Transverse colon (tissue), 4 donors: ENCODE measurements at regions not wholly inside any gene's neighbourhood (a gene's known extent, or its start where the extent isn't known, plus 50 kb on each side); places are given as distances from the start of the nearest gene placed in this dataset.

ENCODE experiments used
- EP300 ChIP-seq: sonication (generic); formaldehyde crosslinking; IDR thresholded peaks from one replicate; pipeline ENCODE4 v1.6.1; 2017; ENCODE audit warnings: antibody characterized with exemption, low read depth
- POLR2A ChIP-seq: fragments of 450-650 bp; IDR thresholded peaks from one replicate; pipeline ENCODE4 v1.6.1; 2016; ENCODE audit warnings: antibody characterized with exemption, mild to moderate bottlenecking, moderate library complexity
- POLR2AphosphoS5 ChIP-seq, 3 donors: sonication (generic); formaldehyde crosslinking; IDR thresholded peaks; one replicate each; pipeline ENCODE4 v1.6.1; 2016; ENCODE audit warnings: antibody characterized with exemption in 3 of 3
- TF ChIP-seq, protein P1 (sequence below), 5 experiments: fragments of 200-600 bp in 3 of 5; fragments of 450-650 bp in 2 of 5; sonication (generic) in 3 of 5; IDR thresholded peaks; 1 replicate in 2 of 5; 2 replicates in 3 of 5; pipeline ENCODE4 v1.5.1; 2016 to 2017; ENCODE audit warnings: antibody characterized with exemption in 5 of 5, inconsistent platforms in 3 of 5, mild to moderate bottlenecking in 2 of 5, moderate library complexity in 1 of 5

DNA sequence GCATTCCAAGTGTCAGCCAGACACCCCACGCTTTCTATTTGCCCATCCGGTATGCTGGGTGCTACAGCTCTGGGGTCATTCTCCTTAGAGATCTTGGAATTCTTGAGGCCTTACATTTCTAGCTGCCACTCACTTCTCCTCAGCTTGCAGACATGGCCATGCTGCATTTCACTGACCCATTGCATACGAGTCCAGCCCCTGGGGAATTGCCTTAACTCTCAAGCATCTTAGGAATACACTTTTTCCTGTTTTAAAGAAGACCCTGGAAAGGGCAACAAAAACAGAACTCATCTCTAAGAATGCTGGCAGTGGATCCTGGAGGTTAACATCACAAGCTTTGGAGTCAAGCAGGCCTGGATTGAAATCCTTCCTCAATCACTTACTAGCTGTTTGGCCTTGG lies 122.0 kb upstream of the LNX1 start:
- no peak for TF ChIP-seq EP300
- TF ChIP-seq, protein P1, sequence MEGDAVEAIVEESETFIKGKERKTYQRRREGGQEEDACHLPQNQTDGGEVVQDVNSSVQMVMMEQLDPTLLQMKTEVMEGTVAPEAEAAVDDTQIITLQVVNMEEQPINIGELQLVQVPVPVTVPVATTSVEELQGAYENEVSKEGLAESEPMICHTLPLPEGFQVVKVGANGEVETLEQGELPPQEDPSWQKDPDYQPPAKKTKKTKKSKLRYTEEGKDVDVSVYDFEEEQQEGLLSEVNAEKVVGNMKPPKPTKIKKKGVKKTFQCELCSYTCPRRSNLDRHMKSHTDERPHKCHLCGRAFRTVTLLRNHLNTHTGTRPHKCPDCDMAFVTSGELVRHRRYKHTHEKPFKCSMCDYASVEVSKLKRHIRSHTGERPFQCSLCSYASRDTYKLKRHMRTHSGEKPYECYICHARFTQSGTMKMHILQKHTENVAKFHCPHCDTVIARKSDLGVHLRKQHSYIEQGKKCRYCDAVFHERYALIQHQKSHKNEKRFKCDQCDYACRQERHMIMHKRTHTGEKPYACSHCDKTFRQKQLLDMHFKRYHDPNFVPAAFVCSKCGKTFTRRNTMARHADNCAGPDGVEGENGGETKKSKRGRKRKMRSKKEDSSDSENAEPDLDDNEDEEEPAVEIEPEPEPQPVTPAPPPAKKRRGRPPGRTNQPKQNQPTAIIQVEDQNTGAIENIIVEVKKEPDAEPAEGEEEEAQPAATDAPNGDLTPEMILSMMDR (IDR thresholded peaks at IDR 0.05), result no peak
- no peak for TF ChIP-seq POLR2A
- TF ChIP-seq POLR2AphosphoS5 (IDR thresholded peaks at IDR 0.05), result no peak
